ENCODE measurements at regions not wholly inside any gene's neighbourhood (a gene's known extent, or its start where the extent isn't known, plus 50 kb on each side); places are given as distances from the start of the nearest gene placed in this dataset.
"Not testable (repeated sequence)": the region's sequence is repeated elsewhere in the genome, so short reads cannot be mapped to it uniquely, and the experiment has no call there.

- no peak for DNase-seq (ENCODE audit: low spot score)
- no peaks in the 10 kb centered on the region for H3K36me3 ChIP-seq (ENCODE audit: low read depth)
- no peak overlapping the region for H3K4me3 ChIP-seq (ENCODE audit: severe bottlenecking)
- TF ChIP-seq, protein P1, sequence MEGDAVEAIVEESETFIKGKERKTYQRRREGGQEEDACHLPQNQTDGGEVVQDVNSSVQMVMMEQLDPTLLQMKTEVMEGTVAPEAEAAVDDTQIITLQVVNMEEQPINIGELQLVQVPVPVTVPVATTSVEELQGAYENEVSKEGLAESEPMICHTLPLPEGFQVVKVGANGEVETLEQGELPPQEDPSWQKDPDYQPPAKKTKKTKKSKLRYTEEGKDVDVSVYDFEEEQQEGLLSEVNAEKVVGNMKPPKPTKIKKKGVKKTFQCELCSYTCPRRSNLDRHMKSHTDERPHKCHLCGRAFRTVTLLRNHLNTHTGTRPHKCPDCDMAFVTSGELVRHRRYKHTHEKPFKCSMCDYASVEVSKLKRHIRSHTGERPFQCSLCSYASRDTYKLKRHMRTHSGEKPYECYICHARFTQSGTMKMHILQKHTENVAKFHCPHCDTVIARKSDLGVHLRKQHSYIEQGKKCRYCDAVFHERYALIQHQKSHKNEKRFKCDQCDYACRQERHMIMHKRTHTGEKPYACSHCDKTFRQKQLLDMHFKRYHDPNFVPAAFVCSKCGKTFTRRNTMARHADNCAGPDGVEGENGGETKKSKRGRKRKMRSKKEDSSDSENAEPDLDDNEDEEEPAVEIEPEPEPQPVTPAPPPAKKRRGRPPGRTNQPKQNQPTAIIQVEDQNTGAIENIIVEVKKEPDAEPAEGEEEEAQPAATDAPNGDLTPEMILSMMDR (IDR thresholded peaks at IDR 0.05; ENCODE audit: poor library complexity, severe bottlenecking): no peak
- H3K4me1 ChIP-seq (ENCODE audit: insufficient read depth, poor library complexity, severe bottlenecking): no peaks in the 10 kb centered on the region
- H3K27ac ChIP-seq (ENCODE audit: poor library complexity, severe bottlenecking): no peak overlapping the region
- H3K27me3 ChIP-seq (ENCODE audit: insufficient read depth, poor library complexity, severe bottlenecking): no peaks in the 10 kb centered on the region
- ATAC-seq (ENCODE audit: low read depth): no peak
- H3K9me3 ChIP-seq (ENCODE audit: severe bottlenecking): no peaks in the 10 kb centered on the region
These were observed 151.6 kb upstream of the ZC4H2 start for GRCh38 chrX:65127842-65128241.

- H3K27me3 ChIP-seq (ENCODE audit: insufficient read depth, poor library complexity, severe bottlenecking): no peaks in the 10 kb centered on the region
- no peak overlapping the region for H3K27ac ChIP-seq (ENCODE audit: poor library complexity, severe bottlenecking)
- no peaks in the 10 kb centered on the region for H3K36me3 ChIP-seq (ENCODE audit: low read depth)
- no peak for DNase-seq (ENCODE audit: low spot score)
- H3K4me3 ChIP-seq (ENCODE audit: severe bottlenecking): no peak overlapping the region
- TF ChIP-seq, protein P1 (IDR thresholded peaks at IDR 0.05; ENCODE audit: poor library complexity, severe bottlenecking): no peak
- H3K4me1 ChIP-seq (ENCODE audit: insufficient read depth, poor library complexity, severe bottlenecking): no peaks in the 10 kb centered on the region
- H3K9me3 ChIP-seq (ENCODE audit: severe bottlenecking): no peaks in the 10 kb centered on the region
- no peak for ATAC-seq (ENCODE audit: low read depth)
These were observed 122.6 kb upstream of the ZC4H2 start for GRCh38 chrX:65098851-65099250.

- no peaks in the 10 kb centered on the region for H3K9me3 ChIP-seq (ENCODE audit: severe bottlenecking)
- H3K36me3 ChIP-seq (ENCODE audit: low read depth): no peaks in the 10 kb centered on the region
- TF ChIP-seq, protein P1 (IDR thresholded peaks at IDR 0.05; ENCODE audit: poor library complexity, severe bottlenecking): no peak
- no peaks in the 10 kb centered on the region for H3K4me1 ChIP-seq (ENCODE audit: insufficient read depth, poor library complexity, severe bottlenecking)
- no peak overlapping the region for H3K4me3 ChIP-seq (ENCODE audit: severe bottlenecking)
- H3K27me3 ChIP-seq (ENCODE audit: insufficient read depth, poor library complexity, severe bottlenecking): no peaks in the 10 kb centered on the region
- H3K27ac ChIP-seq (ENCODE audit: poor library complexity, severe bottlenecking): no peak overlapping the region
- no peak for DNase-seq (ENCODE audit: low spot score)
- ATAC-seq (ENCODE audit: low read depth): no peak
These were observed 117.4 kb upstream of the ZC4H2 start for GRCh38 chrX:65093658-65094057.

DNA sequence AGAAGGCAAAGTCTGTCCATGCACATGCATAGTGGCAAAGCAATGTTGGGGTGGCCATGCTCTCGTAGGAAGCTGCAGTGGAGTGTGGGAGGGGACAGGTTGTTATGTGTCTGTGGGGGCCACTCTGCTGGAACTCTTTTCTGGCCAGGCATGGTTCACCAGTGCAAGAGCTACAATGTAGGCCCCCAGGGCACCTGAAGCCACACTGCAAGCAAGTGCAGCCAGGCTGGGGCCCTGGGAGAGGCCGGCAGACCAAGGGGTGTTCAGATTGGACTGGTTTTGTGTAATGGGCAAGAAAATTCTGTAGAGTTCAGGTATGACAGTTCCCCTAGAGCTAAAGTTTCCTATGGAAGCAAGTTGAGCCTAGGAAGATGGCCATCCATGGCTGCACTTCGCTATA is 97.0 kb upstream of the ZC4H2 start:
- ATAC-seq (ENCODE audit: low read depth): no peak

DNA sequence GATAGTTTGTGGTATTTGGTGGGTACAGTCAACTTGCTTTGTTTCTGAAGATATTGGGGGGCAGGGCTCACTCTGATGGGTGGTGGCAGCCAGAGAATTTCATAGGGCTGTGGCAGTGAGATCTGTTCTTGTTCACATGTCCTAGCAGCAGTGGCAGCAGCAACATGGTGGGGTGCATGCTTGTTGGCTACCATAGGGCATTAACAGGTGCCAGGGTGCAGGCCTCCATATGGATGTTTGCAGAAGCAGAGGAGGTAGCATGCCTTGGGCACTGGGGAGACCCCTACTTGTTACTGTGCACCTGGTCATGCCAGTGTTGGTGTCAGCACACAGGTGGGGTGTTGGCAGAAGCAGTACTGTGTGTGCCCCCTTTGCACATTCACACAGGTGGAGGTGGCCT is 96.3 kb upstream of the ZC4H2 start:
- H3K36me3 ChIP-seq (ENCODE audit: low read depth): no peaks in the 10 kb centered on the region
- H3K27ac ChIP-seq (ENCODE audit: poor library complexity, severe bottlenecking): no peak overlapping the region
- DNase-seq (ENCODE audit: low spot score) (no peak), ATAC-seq (ENCODE audit: low read depth) (no peak)
- TF ChIP-seq, protein P1 (IDR thresholded peaks at IDR 0.05; ENCODE audit: poor library complexity, severe bottlenecking): no peak
- H3K4me3 ChIP-seq (ENCODE audit: severe bottlenecking): no peak overlapping the region
- H3K4me1 ChIP-seq (ENCODE audit: insufficient read depth, poor library complexity, severe bottlenecking): no peaks in the 10 kb centered on the region
- H3K9me3 ChIP-seq (ENCODE audit: severe bottlenecking): no peaks in the 10 kb centered on the region
- H3K27me3 ChIP-seq (ENCODE audit: insufficient read depth, poor library complexity, severe bottlenecking): no peaks in the 10 kb centered on the region

More for the DNA sequence above, 97.0 kb upstream of the ZC4H2 start:
- DNase-seq (ENCODE audit: low spot score): no peak
- Histone ChIP-seq H3K9me3 (ENCODE audit: severe bottlenecking) (no peaks in the 10 kb centered on the region), H3K4me3 (ENCODE audit: severe bottlenecking) (no peak overlapping the region), H3K27ac (ENCODE audit: poor library complexity, severe bottlenecking) (no peak overlapping the region), H3K27me3 (ENCODE audit: insufficient read depth, poor library complexity, severe bottlenecking) (no peaks in the 10 kb centered on the region), H3K4me1 (ENCODE audit: insufficient read depth, poor library complexity, severe bottlenecking) (no peaks in the 10 kb centered on the region), H3K36me3 (ENCODE audit: low read depth) (no peaks in the 10 kb centered on the region)
- TF ChIP-seq, protein P1 (IDR thresholded peaks at IDR 0.05; ENCODE audit: poor library complexity, severe bottlenecking): no peak

DNA sequence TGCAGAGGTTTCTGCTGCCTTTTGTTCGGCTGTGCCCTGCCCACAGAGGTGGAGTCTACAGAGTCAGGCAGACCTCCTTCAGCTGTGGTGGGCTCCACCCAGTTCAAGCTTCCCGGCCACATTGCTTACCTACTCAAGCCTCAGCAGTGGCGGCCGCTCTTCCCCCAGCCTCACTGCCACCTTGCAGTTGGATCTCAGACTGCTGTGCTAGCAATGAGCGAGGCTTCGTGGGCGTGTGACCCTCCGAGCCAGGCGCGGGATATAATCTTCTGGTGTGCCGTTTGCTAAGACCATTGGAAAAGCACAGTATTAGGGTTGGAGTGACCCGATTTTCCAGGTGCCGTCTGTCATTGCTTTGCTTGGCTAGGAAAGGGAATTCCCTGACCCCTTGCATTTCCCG is 82.4 kb upstream of the ZC4H2 start:
- not testable (repeated sequence) for H3K4me3 ChIP-seq (ENCODE audit: severe bottlenecking); H3K27ac ChIP-seq (ENCODE audit: poor library complexity, severe bottlenecking); H3K27me3 ChIP-seq (ENCODE audit: insufficient read depth, poor library complexity, severe bottlenecking); ATAC-seq (ENCODE audit: low read depth); H3K36me3 ChIP-seq (ENCODE audit: low read depth); H3K4me1 ChIP-seq (ENCODE audit: insufficient read depth, poor library complexity, severe bottlenecking); H3K9me3 ChIP-seq (ENCODE audit: severe bottlenecking); DNase-seq (ENCODE audit: low spot score)
